GM18517 (cell line): ENCODE measurements at regions not wholly inside any gene's neighbourhood (a gene's known extent, or its start where the extent isn't known, plus 50 kb on each side); places are given as distances from the start of the nearest gene placed in this dataset.

ENCODE experiments used
- ATAC-seq: cut with Tn5 transposase; IDR thresholded peaks from one replicate; pipeline ENCODE4 v1.9.1; 2021; ENCODE audit warnings: mild to moderate bottlenecking, moderate library complexity; ENCODE audit not compliant: unreplicated experiment

DNA sequence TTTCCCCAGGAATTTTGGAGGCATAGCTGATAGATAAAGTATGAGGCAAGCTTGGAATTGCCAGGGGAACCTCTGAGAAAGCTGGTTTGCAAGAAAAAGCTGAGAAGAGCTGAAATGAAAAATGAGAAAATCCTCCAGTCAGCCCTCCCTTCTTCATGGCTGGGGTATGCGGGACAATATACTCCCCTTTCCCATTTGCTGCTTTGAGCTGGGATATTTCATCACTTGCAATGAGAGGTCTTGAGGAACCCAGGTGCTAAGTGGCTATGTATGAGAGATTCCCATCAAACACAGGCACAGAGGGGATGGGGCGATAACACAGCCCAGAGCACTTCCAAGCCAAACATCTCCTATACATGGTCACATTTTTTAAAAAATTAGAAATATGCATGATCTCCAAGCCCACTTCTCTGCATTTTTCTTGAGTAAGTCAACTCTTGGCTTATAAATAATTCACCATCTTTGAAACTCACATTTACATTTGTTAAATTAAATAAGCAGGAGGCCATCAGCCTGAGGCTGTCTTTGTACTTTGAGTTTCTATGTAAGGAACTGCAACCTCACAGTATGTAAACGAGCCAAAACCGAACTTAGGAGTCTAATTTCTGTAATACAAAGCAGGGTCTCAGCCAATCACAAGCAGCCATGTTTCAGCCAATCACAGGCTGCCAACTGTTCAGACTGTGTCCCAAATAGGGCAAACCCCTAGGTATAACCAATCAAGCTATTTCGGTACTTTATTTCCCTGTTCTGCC is 983.6 kb upstream of the NR2F2 start:
- no peak for ATAC-seq

- ATAC-seq = no peak
Observed at GRCh38 chr15:95347837-95348236, 982.7 kb upstream of the NR2F2 start.

DNA sequence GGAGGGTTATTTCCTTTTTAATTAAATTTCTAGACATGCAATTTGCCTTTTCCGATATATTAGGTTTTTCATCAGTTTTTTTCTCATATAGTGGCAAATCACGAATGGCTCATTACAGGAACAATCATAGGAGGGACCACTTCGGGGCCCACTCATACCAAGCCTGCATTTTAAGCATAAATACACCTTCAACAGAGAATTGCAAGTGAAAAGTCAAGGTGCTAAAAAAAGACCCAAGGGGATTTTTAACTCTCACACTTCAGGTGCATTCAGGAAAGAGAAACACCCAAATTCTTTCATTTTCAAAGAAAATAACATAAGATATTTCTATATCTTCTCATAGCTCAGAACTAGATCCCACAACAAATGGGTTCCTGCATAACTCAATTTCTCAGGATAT is 979.6 kb upstream of the NR2F2 start:
- ATAC-seq = no peak

DNA sequence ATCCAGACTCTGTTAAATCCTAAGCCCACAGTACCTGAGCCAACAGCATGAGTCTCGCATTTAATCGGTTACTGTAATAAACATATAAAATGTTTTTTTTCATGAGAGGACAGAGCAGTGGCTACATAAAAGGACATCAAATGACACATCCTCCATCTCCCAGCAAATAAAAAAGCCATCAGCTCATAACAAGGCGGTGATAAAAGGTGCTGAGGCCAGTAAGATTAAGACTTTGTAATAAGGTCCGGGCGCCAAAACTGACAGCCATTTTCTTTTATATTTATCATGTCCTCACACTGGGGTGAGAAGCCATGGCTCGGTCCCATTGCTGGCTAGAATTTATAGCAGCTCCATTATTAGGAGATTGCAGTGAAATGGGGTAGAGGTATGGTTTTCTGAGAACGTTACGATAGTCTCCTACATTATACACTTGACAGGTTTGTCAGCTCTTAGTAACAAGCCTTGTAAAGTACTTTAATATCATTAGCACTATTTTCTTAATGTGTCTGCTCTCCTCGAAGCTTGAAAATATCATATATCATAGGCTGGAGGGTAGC is 977.8 kb upstream of the NR2F2 start:
- ATAC-seq = no peak

DNA sequence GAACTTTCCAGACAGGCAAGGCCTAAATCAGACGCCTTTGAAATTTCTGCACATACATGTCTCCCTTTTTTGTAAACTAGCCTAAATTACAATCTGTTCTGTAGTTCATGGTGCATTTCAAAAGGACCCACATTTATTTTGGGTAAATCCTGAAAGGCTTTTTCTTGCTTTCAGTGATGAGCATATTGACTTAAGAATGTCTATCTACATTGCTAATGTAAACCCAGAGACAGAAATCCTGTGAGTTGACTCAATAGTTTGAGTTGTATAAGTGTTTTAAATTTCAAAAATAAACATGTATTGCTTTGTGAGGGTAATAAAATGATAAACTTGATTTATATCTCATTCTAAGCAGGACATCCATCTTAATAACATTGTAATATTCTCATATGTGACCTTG is 977.0 kb upstream of the NR2F2 start:
- no peak for ATAC-seq

GRCh38 chr15:95359966-95360365 is 970.5 kb upstream of the NR2F2 start:
- no peak for ATAC-seq

DNA sequence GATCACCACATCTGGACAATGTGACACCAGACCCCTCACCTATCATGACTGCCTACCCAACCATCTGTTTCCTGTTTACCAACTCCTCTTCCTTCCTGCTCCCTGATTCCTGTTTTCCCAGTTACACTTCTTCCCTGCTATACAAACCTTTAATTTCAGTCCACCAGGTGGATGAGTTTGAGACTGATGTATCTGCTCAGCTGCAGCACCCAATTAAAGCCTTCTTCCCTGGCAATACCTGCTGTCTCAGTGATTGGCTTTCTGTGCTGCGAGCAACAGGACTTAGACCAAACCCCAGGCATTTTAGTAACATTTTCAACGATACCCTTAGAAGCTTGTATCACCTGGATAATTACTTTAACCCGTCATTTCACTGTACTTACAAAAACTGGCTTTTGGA is 968.2 kb upstream of the NR2F2 start:
- ATAC-seq = no peak

DNA sequence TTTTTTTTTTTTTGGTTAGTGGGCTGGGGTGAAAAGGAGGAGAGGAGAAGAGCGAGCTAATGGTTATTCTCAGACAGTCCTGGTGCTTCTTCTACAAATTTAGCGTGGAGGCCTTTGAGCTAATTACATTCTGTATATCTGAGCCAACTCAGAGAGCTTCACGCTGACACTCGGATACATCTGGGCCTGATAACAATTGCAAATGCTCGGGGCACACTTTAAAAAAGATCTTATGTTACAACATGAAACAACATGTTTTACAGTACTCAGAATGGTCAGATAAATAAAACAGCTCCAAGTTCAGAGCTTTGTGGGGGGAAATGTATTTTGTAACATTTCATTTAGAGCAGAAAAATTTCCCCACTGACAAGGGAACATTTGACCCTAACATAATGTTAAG is 966.9 kb upstream of the NR2F2 start:
- no peak for ATAC-seq

DNA sequence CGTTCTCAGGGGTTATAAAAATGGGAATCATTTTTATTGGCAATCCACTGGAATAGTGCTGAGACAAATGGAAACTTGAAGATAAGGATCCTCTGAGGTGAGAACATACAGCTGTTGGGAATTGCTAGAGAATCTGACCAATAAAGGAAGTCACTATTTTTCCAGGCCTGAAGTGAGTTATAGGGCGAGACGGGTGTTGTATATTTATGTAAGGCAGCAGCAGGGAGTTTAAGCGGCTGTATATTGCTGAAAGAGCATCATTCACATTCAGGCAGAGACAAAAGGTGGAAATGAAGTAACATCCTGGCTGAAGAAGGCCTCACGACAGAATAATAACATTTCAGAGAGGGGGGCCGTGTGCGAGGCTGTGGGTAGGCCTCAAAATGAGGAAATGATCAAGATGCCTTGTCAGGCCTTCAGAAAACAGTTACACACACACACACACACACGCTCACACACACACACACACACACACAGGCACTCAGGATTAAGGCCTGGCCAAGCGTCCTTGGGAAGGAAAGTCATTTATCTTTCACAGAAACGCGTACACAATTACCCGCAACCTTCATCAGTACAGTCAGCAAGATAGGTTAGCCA is 964.9 kb upstream of the NR2F2 start:
- ATAC-seq = no peak

DNA sequence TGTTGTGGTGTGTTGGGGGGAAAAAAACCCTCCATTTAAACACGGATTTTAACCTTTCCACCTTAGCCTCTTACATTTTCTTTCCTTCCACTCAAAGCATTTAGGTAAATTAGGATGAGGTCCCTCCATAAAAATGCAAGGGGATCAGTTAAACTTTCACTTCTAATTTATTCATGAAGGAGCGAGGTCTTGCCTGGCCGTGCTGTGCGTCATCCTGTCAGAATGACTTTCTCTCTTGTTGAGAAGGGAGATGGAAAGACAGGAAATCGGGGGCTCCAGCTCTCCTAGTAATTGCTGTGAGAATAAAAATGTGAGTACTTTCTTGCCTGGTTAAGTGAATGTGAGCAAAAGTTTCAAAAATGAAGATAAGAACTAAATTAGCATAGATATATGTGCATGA is 962.3 kb upstream of the NR2F2 start:
- ATAC-seq = no peak

- no peak for ATAC-seq
Observed at GRCh38 chr15:95368755-95369601, 961.5 kb upstream of the NR2F2 start.

DNA sequence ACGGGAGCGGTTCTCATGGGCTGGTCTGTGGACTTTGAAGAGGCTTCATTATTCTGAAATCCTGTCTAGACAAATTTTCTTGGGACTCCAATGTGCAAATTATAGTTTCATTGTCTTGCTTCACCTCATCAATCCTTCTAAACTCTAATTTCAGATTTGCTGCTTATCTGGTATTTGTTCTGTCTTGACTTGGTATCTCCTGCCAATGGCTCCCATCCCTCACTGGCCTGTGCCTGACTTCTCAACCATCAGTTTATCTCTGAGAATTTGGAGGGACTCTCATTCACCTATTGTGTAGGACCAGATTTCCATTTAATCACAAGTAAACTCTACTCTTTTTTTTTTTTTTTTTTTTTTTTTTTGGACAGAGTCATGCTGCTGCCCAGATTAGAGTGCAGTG is 960.2 kb upstream of the NR2F2 start:
- no peak for ATAC-seq

GRCh38 chr15:95371664-95372063 is 958.8 kb upstream of the NR2F2 start:
- ATAC-seq = no peak

- ATAC-seq = no peak
Observed at GRCh38 chr15:95375281-95375680, 955.2 kb upstream of the NR2F2 start.

- no peak for ATAC-seq
Observed at GRCh38 chr15:95377258-95377852, 953.1 kb upstream of the NR2F2 start.

GRCh38 chr15:95394186-95395067 is 936.1 kb upstream of the NR2F2 start:
- ATAC-seq = no peak

DNA sequence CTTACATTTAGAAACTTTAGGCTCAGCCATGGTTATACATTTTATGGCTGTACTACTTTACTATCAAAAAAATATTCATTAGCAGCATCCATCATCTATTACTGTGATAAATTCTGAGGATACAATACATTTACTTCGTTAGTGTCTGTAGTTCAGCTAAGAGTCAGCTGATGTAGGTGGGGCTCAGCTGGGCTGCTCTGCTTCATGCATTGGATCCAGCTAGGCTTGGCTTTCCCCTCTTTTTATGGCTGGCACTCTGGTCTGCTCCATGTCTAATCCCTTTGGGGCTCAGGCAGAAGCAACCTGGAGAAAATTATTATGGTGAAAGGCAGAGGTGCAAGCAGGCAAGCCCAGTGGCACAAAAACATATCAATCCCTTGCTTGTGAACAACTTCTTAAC is 930.1 kb upstream of the NR2F2 start:
- no peak for ATAC-seq

DNA sequence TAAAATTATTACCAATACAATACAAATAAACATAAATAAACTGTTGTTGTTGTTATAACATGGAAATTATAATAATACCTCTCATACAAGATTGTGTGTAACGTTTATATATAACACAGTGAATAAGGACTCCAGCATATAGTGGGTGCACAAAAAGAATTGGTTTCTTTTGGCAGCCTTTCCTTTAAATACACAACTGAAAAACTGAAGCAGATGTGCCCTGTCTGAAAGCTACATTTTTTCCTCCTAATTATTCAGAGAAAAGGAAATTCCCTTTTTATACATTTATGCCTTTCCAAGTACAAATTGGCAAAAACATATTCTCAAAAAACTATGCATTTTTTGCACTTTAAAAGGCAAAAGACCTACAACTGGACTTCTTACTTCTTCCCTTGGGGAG is 928.9 kb upstream of the NR2F2 start:
- no peak for ATAC-seq

DNA sequence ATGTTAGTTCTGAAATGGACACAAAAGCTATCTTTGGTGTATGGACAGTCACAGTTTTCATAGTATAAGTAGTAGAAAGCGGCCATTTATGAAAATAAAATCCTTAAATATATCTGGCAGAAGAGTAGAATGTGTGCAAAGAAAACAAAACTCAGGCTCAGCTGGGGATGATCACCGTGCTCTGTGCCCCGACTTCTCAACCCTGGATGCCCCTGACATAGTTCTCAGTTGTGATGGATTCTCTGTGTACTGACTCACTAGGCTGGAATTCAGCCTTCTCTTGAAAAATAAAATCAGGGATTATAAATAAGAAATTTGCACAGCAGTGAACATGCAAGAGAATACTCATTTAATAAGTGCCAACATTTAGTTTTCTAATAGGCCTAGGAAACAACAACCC is 925.1 kb upstream of the NR2F2 start:
- ATAC-seq = no peak

DNA sequence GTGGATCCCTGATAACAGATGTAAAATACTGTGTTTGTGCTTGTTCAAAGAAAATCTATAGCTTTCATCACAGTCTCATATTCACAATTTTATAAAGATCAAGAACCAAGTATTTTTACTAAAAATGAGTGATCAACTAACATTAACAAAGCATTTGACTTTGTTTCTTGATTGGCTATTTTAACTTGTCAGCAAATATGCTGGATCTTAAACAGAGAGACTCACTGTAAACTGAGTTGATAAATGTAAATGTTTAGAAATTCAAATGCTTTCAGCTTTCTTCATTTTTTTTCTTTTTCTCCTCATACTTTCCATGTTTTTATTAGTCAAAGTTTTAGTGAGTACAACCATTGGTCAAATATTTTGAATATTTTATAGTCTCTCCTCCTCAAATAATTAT is 923.0 kb upstream of the NR2F2 start:
- ATAC-seq = no peak
